ENCODE measurements at regions not wholly inside any gene's neighbourhood (a gene's known extent, or its start where the extent isn't known, plus 50 kb on each side); places are given as distances from the start of the nearest gene placed in this dataset.

- Histone ChIP-seq H3K4me1 (ENCODE audit: insufficient read depth, low read length) (no peaks in the 10 kb centered on the region; the same call in 1 of the 2 replicates), H3K36me3 (ENCODE audit: insufficient read depth, low read depth, low read length) (no peaks in the 10 kb centered on the region), H3K9ac (ENCODE audit: low read depth, low read length) (no peak overlapping the region), H3K9me3 (ENCODE audit: insufficient read depth, low read depth, low read length) (no peaks in the 10 kb centered on the region), H3K27me3 (ENCODE audit: insufficient read depth, low read length) (no peaks in the 10 kb centered on the region), H3K4me3 (ENCODE audit: low read length) (no peak overlapping the region), H3K27ac (ENCODE audit: low read length) (no peak overlapping the region)
These were observed 320.6 kb downstream of the LPIN1 start for GRCh38 chr2:12066986-12067385.

DNA sequence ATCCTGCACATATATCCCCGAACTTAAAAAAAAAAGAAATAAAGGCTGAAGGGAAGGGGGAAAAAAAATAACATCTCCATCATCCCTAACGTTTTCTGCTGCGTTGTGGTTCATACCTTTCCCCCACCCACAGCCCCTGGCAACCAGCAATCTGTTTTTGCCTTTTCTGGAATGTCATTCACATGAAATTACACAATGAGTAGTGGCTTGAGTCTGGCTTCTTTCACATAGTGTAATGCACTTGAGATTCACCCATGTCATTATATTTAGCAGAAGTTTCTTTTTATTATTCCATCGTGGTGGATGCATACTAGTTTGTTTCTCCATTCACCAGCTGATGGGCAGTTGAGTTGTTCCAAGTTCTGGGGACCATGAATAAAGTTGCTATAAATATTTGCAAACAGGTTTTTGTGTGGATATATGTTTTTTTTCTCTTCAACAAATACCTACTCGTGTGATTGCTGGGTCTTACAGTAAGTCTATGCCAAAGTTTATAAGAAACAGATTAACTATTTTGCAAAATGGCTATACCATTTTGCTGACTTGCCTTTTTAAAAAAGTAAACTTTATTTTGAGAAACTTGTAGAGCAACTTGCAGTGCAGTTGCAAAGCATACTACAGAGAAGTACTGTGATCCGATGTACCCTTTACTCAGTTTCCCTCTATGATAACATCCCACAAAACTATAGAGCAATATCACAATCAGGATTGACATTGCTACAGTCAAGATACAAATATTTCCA, 322.5 kb downstream of the LPIN1 start:
- no peaks in the 10 kb centered on the region for H3K27me3 ChIP-seq (ENCODE audit: insufficient read depth, low read length)
- H3K36me3 ChIP-seq (ENCODE audit: insufficient read depth, low read depth, low read length): no peaks in the 10 kb centered on the region
- no peak overlapping the region for H3K4me3 ChIP-seq (ENCODE audit: low read length)
- no peak overlapping the region for H3K27ac ChIP-seq (ENCODE audit: low read length)
- no peak overlapping the region for H3K9ac ChIP-seq (ENCODE audit: low read depth, low read length)
- H3K9me3 ChIP-seq (ENCODE audit: insufficient read depth, low read depth, low read length): no peaks in the 10 kb centered on the region
- no peaks in the 10 kb centered on the region; the same call in 1 of the 2 replicates for H3K4me1 ChIP-seq (ENCODE audit: insufficient read depth, low read length)

GRCh38 chr2:12070153-12070552, 323.7 kb downstream of the LPIN1 start:
- H3K27me3 ChIP-seq (ENCODE audit: insufficient read depth, low read length): no peaks in the 10 kb centered on the region
- H3K27ac ChIP-seq (ENCODE audit: low read length): peak overlapping the region; percentile 55
- no peaks in the 10 kb centered on the region for H3K9me3 ChIP-seq (ENCODE audit: insufficient read depth, low read depth, low read length)
- H3K36me3 ChIP-seq (ENCODE audit: insufficient read depth, low read depth, low read length): no peaks in the 10 kb centered on the region
- H3K9ac ChIP-seq (ENCODE audit: low read depth, low read length): no peak overlapping the region
- peaks cover 7% of the 10 kb centered on the region; the same call in 1 of the 2 replicates for H3K4me1 ChIP-seq (ENCODE audit: insufficient read depth, low read length)
- H3K4me3 ChIP-seq (ENCODE audit: low read length): no peak overlapping the region

DNA sequence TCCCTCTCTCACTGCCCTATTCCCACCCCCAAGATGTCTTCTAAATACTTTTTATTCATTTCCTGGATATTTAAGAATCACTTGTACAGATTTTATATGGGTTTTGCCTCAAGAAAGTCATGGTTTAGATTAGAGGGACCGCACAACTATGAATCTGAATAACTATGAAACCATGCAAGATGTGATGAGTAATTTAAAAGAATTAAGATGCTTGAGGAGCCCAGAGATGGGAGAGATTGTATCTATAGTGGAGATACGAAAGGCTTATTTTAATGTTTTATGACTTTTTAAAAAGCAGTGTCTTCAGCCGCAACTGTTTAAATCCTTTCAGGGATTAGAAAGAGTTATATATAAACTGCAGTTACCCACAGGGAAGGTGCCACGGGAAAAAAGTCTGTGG, 324.1 kb downstream of the LPIN1 start:
- Histone ChIP-seq H3K9me3 (ENCODE audit: insufficient read depth, low read depth, low read length) (no peaks in the 10 kb centered on the region), H3K4me1 (ENCODE audit: insufficient read depth, low read length) (peaks cover 7% of the 10 kb centered on the region; the same call in 1 of the 2 replicates), H3K27me3 (ENCODE audit: insufficient read depth, low read length) (no peaks in the 10 kb centered on the region), H3K9ac (ENCODE audit: low read depth, low read length) (no peak overlapping the region), H3K36me3 (ENCODE audit: insufficient read depth, low read depth, low read length) (no peaks in the 10 kb centered on the region), H3K4me3 (ENCODE audit: low read length) (no peak overlapping the region), H3K27ac (ENCODE audit: low read length) (no peak overlapping the region)

GRCh38 chr2:12071318-12071717, 324.9 kb downstream of the LPIN1 start:
- Histone ChIP-seq H3K4me3 (ENCODE audit: low read length) (no peak overlapping the region), H3K9me3 (ENCODE audit: insufficient read depth, low read depth, low read length) (no peaks in the 10 kb centered on the region), H3K4me1 (ENCODE audit: insufficient read depth, low read length) (peaks cover 7% of the 10 kb centered on the region; the same call in 1 of the 2 replicates), H3K9ac (ENCODE audit: low read depth, low read length) (no peak overlapping the region), H3K36me3 (ENCODE audit: insufficient read depth, low read depth, low read length) (no peaks in the 10 kb centered on the region), H3K27ac (ENCODE audit: low read length) (no peak overlapping the region), H3K27me3 (ENCODE audit: insufficient read depth, low read length) (no peaks in the 10 kb centered on the region)

- H3K36me3 ChIP-seq (ENCODE audit: insufficient read depth, low read depth, low read length): no peaks in the 10 kb centered on the region
- no peak overlapping the region for H3K9ac ChIP-seq (ENCODE audit: low read depth, low read length)
- H3K9me3 ChIP-seq (ENCODE audit: insufficient read depth, low read depth, low read length): no peaks in the 10 kb centered on the region
- H3K4me1 ChIP-seq (ENCODE audit: insufficient read depth, low read length): peaks cover 7% of the 10 kb centered on the region; the same call in 1 of the 2 replicates
- no peaks in the 10 kb centered on the region for H3K27me3 ChIP-seq (ENCODE audit: insufficient read depth, low read length)
- H3K27ac ChIP-seq (ENCODE audit: low read length): no peak overlapping the region
- no peak overlapping the region for H3K4me3 ChIP-seq (ENCODE audit: low read length)
These were observed 326.9 kb downstream of the LPIN1 start for GRCh38 chr2:12073217-12073852.

GRCh38 chr2:12074126-12074844, 327.9 kb downstream of the LPIN1 start:
- Histone ChIP-seq H3K9ac (ENCODE audit: low read depth, low read length) (no peak overlapping the region), H3K36me3 (ENCODE audit: insufficient read depth, low read depth, low read length) (no peaks in the 10 kb centered on the region), H3K9me3 (ENCODE audit: insufficient read depth, low read depth, low read length) (no peaks in the 10 kb centered on the region), H3K27me3 (ENCODE audit: insufficient read depth, low read length) (no peaks in the 10 kb centered on the region), H3K4me3 (ENCODE audit: low read length) (no peak overlapping the region), H3K27ac (ENCODE audit: low read length) (no peak overlapping the region), H3K4me1 (ENCODE audit: insufficient read depth, low read length) (peaks cover 7% of the 10 kb centered on the region; the same call in 1 of the 2 replicates)

GRCh38 chr2:12074845-12075217, 328.4 kb downstream of the LPIN1 start:
- Histone ChIP-seq H3K36me3 (ENCODE audit: insufficient read depth, low read depth, low read length) (no peaks in the 10 kb centered on the region), H3K9me3 (ENCODE audit: insufficient read depth, low read depth, low read length) (no peaks in the 10 kb centered on the region), H3K9ac (ENCODE audit: low read depth, low read length) (no peak overlapping the region), H3K4me1 (ENCODE audit: insufficient read depth, low read length) (peaks cover 7% of the 10 kb centered on the region; the same call in 1 of the 2 replicates), H3K27ac (ENCODE audit: low read length) (no peak overlapping the region), H3K27me3 (ENCODE audit: insufficient read depth, low read length) (no peaks in the 10 kb centered on the region), H3K4me3 (ENCODE audit: low read length) (no peak overlapping the region)

- H3K27ac ChIP-seq (ENCODE audit: low read length): no peak overlapping the region
- H3K4me1 ChIP-seq (ENCODE audit: insufficient read depth, low read length): peaks cover 7% of the 10 kb centered on the region; the same call in 1 of the 2 replicates
- H3K36me3 ChIP-seq (ENCODE audit: insufficient read depth, low read depth, low read length): no peaks in the 10 kb centered on the region
- H3K4me3 ChIP-seq (ENCODE audit: low read length): no peak overlapping the region
- H3K27me3 ChIP-seq (ENCODE audit: insufficient read depth, low read length): no peaks in the 10 kb centered on the region
- no peak overlapping the region for H3K9ac ChIP-seq (ENCODE audit: low read depth, low read length)
- H3K9me3 ChIP-seq (ENCODE audit: insufficient read depth, low read depth, low read length): no peaks in the 10 kb centered on the region
These were observed 329.2 kb downstream of the LPIN1 start for GRCh38 chr2:12075603-12076002.

DNA sequence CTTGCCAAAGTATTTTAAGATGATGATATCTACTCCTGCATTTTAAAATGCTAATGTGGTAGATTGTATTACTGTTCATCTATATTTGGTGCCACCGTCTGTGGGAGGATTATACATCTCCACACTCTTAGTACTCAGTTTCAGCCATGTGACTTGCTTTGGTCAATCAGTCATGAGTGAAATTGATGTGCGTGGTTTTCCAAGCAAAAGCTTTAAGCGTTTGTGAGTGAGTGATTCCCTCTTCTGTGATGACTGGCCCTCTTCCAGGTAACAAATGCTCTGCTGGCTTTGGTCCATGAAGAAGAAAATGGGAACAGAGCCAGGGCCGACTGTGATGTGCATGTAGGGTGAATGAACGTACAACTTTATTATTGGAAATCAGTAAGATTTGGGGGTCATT, 330.4 kb downstream of the LPIN1 start:
- Histone ChIP-seq H3K27me3 (ENCODE audit: insufficient read depth, low read length) (no peaks in the 10 kb centered on the region), H3K9me3 (ENCODE audit: insufficient read depth, low read depth, low read length) (no peaks in the 10 kb centered on the region), H3K4me1 (ENCODE audit: insufficient read depth, low read length) (peaks cover 11% of the 10 kb centered on the region; the same call in 1 of the 2 replicates), H3K36me3 (ENCODE audit: insufficient read depth, low read depth, low read length) (no peaks in the 10 kb centered on the region), H3K4me3 (ENCODE audit: low read length) (no peak overlapping the region), H3K27ac (ENCODE audit: low read length) (no peak overlapping the region), H3K9ac (ENCODE audit: low read depth, low read length) (no peak overlapping the region)

DNA sequence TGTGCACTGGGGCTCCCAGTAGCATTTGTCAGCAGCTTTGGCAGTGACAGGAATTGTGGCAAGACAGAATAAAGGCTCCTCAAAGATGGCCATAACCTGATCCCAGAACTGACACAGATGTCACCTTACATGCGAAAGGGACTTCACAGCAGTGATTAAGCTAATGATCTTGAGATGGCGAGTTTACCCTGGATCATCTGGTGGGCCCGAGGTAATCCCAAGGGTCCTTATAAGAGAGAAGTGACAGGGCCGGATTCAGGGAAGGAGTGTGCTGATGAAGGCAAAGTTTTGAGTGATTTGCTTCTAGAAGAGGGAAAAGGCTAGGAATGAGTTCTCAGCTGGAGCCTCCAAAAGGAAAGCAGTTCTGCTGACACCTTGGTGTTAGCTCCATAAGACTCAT, 333.9 kb downstream of the LPIN1 start:
- Histone ChIP-seq H3K4me1 (ENCODE audit: insufficient read depth, low read length) (peaks cover 22% of the 10 kb centered on the region; the same call in 1 of the 2 replicates), H3K9ac (ENCODE audit: low read depth, low read length) (no peak overlapping the region), H3K27me3 (ENCODE audit: insufficient read depth, low read length) (no peaks in the 10 kb centered on the region), H3K36me3 (ENCODE audit: insufficient read depth, low read depth, low read length) (no peaks in the 10 kb centered on the region), H3K27ac (ENCODE audit: low read length) (no peak overlapping the region), H3K4me3 (ENCODE audit: low read length) (no peak overlapping the region), H3K9me3 (ENCODE audit: insufficient read depth, low read depth, low read length) (no peaks in the 10 kb centered on the region)
